B cell (primary cell): ENCODE measurements at regions not wholly inside any gene's neighbourhood (a gene's known extent, or its start where the extent isn't known, plus 50 kb on each side); places are given as distances from the start of the nearest gene placed in this dataset.

Source experiments
- ATAC-seq: fragments of 200-7000 bp; cut with Tn5 transposase; one replicate; pipeline ENCODE4 v1.10.0; 2021; ENCODE audit warnings: low read depth, mild to moderate bottlenecking, moderate number of reproducible peaks, moderate library complexity
- CTCF ChIA-PET: fragments of 350-600 bp; sonication (Branson Sonifier 250); formaldehyde crosslinking; loops from one replicate; lab custom pipeline; 2021; ENCODE audit warnings: antibody characterized with exemption, inconsistent platforms; lab: Charles Lee
- POLR2A ChIA-PET: fragments of 350-600 bp; sonication (Branson Sonifier 250); formaldehyde crosslinking; loops from one replicate; lab custom pipeline; 2021; ENCODE audit warnings: antibody characterized with exemption; lab: Charles Lee
- DNase-seq: peaks from one replicate; pipeline ENCODE4 v3.0.0; 2013
- H2AFZ ChIP-seq: 2 replicates; pipeline ENCODE4 v1.6.1; 2012; ENCODE audit warnings: mild to moderate bottlenecking, low read depth, low read length; ENCODE audit not compliant: insufficient read depth, poor library complexity, severe bottlenecking
- H3K27ac ChIP-seq, 2 donors: 1 replicate in 1 of 2; 2 replicates in 1 of 2; pipeline ENCODE4 v1.5.1; 2012 to 2013; ENCODE audit warnings: low read length in 2 of 2, mild to moderate bottlenecking in 2 of 2, moderate library complexity in 1 of 2
- H3K27me3 ChIP-seq, 4 experiments: fragments of 200-600 bp in 1 of 4; sonication (generic) in 1 of 4; replicated peaks in 1 of 4; 1 replicate in 2 of 4; 2 replicates in 2 of 4; pipeline versions ENCODE4 v1.6.1 to v1.7.0; 2013 to 2016; ENCODE audit warnings: low read length in 3 of 4, mild to moderate bottlenecking in 2 of 4, mixed read lengths in 1 of 4, moderate library complexity in 1 of 4; ENCODE audit not compliant: insufficient read depth in 4 of 4, control insufficient read depth in 3 of 4; ENCODE audit errors: control extremely low read depth in 1 of 4
- H3K36me3 ChIP-seq, 2 experiments: replicated peaks in 1 of 2; 1 replicate in 1 of 2; 2 replicates in 1 of 2; pipeline versions ENCODE4 v1.6.1 to v1.7.1; 2013; ENCODE audit warnings: low read length in 1 of 2; ENCODE audit not compliant: insufficient read depth in 2 of 2, control insufficient read depth in 1 of 2; ENCODE audit errors: control extremely low read depth in 1 of 2, extremely low read depth in 1 of 2
- H3K4me1 ChIP-seq, 2 donors: fragments of 200-600 bp in 1 of 2; sonication (generic) in 1 of 2; 1 replicate in 1 of 2; 2 replicates in 1 of 2; pipeline versions ENCODE4 v1.5.1 to v1.6.1; 2013 to 2017; ENCODE audit warnings: low read length in 2 of 2; ENCODE audit not compliant: control insufficient read depth in 2 of 2, insufficient read depth in 2 of 2
- H3K4me2 ChIP-seq: replicated peaks from 2 replicates; pipeline ENCODE3; 2012; ENCODE audit warnings: mild to moderate bottlenecking, low read depth, low read length; ENCODE audit not compliant: poor library complexity, severe bottlenecking
- H3K4me3 ChIP-seq, 5 experiments: fragments of 200-600 bp in 1 of 5; sonication (generic) in 1 of 5; 1 replicate in 3 of 5; 2 replicates in 2 of 5; pipeline versions ENCODE4 v1.5.1 to v1.7.0; 2011 to 2016; ENCODE audit warnings: low read length in 4 of 5, mild to moderate bottlenecking in 4 of 5, low read depth in 2 of 5, control low read depth in 1 of 5, moderate library complexity in 1 of 5; ENCODE audit not compliant: insufficient read depth in 1 of 5; ENCODE audit errors: control extremely low read depth in 1 of 5, extremely low read depth in 1 of 5
- H3K79me2 ChIP-seq: fragments of 200-600 bp; sonication (generic); one replicate; pipeline ENCODE4 v1.6.0; 2016; ENCODE audit warnings: low read length; ENCODE audit not compliant: control insufficient read depth, insufficient read depth
- H3K9ac ChIP-seq: fragments of 200-600 bp; sonication (generic); 2 replicates; pipeline ENCODE4 v1.6.1; 2017; ENCODE audit warnings: mild to moderate bottlenecking, low read length, moderate library complexity
- H3K9me3 ChIP-seq, 3 donors: one replicate each; pipeline versions ENCODE4 v1.6.1 to v1.7.1; 2013; ENCODE audit warnings: low read length in 2 of 3; ENCODE audit not compliant: control insufficient read depth in 2 of 3, insufficient read depth in 1 of 3; ENCODE audit errors: control extremely low read depth in 1 of 3
- H4K20me1 ChIP-seq: 2 replicates; pipeline ENCODE4 v1.6.0; 2012; ENCODE audit warnings: mild to moderate bottlenecking, low read length; ENCODE audit not compliant: insufficient read depth, control insufficient read depth, poor library complexity, severe bottlenecking
- H3K27ac Mint-ChIP-seq: one replicate; pipeline ENCODE4 v1.8.0; 2021; ENCODE audit warnings: mixed read lengths
- H3K27me3 Mint-ChIP-seq: one replicate; pipeline ENCODE4 v1.8.0; 2021; ENCODE audit warnings: mixed read lengths
- H3K4me1 Mint-ChIP-seq: one replicate; pipeline ENCODE4 v1.8.0; 2021; ENCODE audit warnings: mixed read lengths
- H3K4me3 Mint-ChIP-seq: one replicate; pipeline ENCODE4 v1.8.0; 2021; ENCODE audit warnings: mixed read lengths
- H3K9me3 Mint-ChIP-seq: one replicate; pipeline ENCODE4 v1.8.0; 2022; ENCODE audit warnings: mixed read lengths; ENCODE audit not compliant: insufficient read depth
- EZH2 ChIP-seq: IDR thresholded peaks from 2 replicates; pipeline ENCODE4 v1.6.1; 2012; ENCODE audit warnings: borderline replicate concordance, low read depth, mild to moderate bottlenecking, moderate library complexity, low read length; ENCODE audit not compliant: insufficient read depth, poor library complexity, severe bottlenecking
- whole genome bisulfite sequencing: methylation state at CpG from one replicate; pipeline ENCODE4 v1.1.5; 2013; ENCODE audit warnings: missing lambda C conversion rate; ENCODE audit not compliant: insufficient coverage; 5-methylcytosine and 5-hydroxymethylcytosine counted together
- intact Hi-C: fragments of 100-400 bp; cut with micrococcal nuclease; formaldehyde crosslinking; loops from one replicate; pipeline ENCODE4 v1.10.0; 2022
- TF ChIP-seq, protein P1 (sequence below): fragments of 200-600 bp; IDR thresholded peaks from one replicate; pipeline ENCODE4 v1.8.0; 2022; ENCODE audit warnings: antibody characterized with exemption, mild to moderate bottlenecking

DNA sequence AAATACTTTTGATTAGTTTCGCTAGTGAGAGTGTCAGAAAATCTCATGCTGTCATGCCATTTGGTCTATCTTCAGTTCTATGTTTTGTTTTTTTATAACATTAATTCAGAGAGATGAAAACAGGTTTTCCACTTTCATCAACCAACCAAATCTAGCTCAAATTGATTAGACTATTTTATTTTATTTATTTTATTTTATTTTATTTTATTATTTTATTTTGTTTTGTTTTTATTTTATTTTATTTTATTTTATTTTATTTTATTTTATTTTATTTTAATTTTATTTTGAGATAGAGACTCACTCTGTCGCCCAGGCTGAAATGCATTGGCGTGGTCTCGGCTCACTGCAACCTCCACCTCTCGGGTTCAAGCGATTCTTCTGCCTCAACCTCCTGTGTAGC is 1391.0 kb upstream of the ADGRB3 start:
- no peak overlapping the region for H3K4me3 ChIP-seq
- no peaks in the 10 kb centered on the region for H3K4me1 Mint-ChIP-seq
- no peaks in the 10 kb centered on the region for H3K79me2 ChIP-seq
- ChIA-PET CTCF (no interaction called here), POLR2A (no interaction called here)
- H3K4me1 ChIP-seq, result no peaks in the 10 kb centered on the region
- no peak overlapping the region for H3K4me2 ChIP-seq
- no peaks in the 10 kb centered on the region for H3K27me3 ChIP-seq
- ATAC-seq (no peak), DNase-seq (no peak)
- H2AFZ ChIP-seq, result no peak overlapping the region
- H3K9ac ChIP-seq, result no peak overlapping the region
- TF ChIP-seq, protein P1, sequence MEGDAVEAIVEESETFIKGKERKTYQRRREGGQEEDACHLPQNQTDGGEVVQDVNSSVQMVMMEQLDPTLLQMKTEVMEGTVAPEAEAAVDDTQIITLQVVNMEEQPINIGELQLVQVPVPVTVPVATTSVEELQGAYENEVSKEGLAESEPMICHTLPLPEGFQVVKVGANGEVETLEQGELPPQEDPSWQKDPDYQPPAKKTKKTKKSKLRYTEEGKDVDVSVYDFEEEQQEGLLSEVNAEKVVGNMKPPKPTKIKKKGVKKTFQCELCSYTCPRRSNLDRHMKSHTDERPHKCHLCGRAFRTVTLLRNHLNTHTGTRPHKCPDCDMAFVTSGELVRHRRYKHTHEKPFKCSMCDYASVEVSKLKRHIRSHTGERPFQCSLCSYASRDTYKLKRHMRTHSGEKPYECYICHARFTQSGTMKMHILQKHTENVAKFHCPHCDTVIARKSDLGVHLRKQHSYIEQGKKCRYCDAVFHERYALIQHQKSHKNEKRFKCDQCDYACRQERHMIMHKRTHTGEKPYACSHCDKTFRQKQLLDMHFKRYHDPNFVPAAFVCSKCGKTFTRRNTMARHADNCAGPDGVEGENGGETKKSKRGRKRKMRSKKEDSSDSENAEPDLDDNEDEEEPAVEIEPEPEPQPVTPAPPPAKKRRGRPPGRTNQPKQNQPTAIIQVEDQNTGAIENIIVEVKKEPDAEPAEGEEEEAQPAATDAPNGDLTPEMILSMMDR, result no peak
- TF ChIP-seq EZH2, result no peak
- H3K9me3 Mint-ChIP-seq, result peaks cover 6% of the 10 kb centered on the region
- H3K27ac ChIP-seq, result no peak overlapping the region
- no peak overlapping the region for H3K4me3 Mint-ChIP-seq
- no peaks in the 10 kb centered on the region for H4K20me1 ChIP-seq
- no peaks in the 10 kb centered on the region for H3K36me3 ChIP-seq
- 93% methylated on average over 5 of the region's 6 CpGs for WGBS
- no peak overlapping the region for H3K27ac Mint-ChIP-seq
- no peaks in the 10 kb centered on the region for H3K27me3 Mint-ChIP-seq
- H3K9me3 ChIP-seq, result peaks cover 0 to 9% (median 2%) of the 10 kb centered on the region in 3 donors
- intact Hi-C loops, result no loop called here

DNA sequence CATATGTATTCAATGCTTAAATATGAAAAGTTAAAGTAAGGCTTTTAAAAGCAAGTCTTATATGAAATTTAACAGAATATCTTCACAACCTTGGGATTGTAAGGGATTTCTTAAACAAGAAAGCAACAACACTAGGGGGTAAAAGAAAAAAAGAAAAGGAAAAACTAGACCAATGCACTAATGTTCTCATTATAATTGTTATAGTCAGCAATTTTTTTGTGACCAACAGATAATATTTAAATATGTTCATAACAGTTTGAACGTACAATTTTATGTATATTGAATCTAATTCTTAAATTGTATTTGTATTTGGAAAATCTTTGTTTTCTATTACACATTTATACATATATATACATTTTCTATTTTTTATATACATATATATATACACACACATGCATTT is 1397.8 kb upstream of the ADGRB3 start:
- H3K27me3 Mint-ChIP-seq, result no peaks in the 10 kb centered on the region
- peaks cover 0 to 7% (median 2%) of the 10 kb centered on the region in 3 donors for H3K9me3 ChIP-seq
- no peaks in the 10 kb centered on the region for H3K4me1 Mint-ChIP-seq
- intact Hi-C loops, result no loop called here
- no peak for ATAC-seq
- no peak for DNase-seq
- H3K4me2 ChIP-seq, result no peak overlapping the region
- H3K27me3 ChIP-seq, result no peaks in the 10 kb centered on the region
- H3K4me3 Mint-ChIP-seq, result no peak overlapping the region
- H3K4me1 ChIP-seq, result no peaks in the 10 kb centered on the region
- POLR2A ChIA-PET, result no interaction called here
- H3K36me3 ChIP-seq, result no peaks in the 10 kb centered on the region
- H3K27ac ChIP-seq, result no peak overlapping the region
- no peaks in the 10 kb centered on the region for H3K79me2 ChIP-seq
- H3K27ac Mint-ChIP-seq, result no peak overlapping the region
- CTCF ChIA-PET, result no interaction called here
- H3K9me3 Mint-ChIP-seq, result no peaks in the 10 kb centered on the region
- WGBS, result no CpG with 5 or more reads among the region's 1 CpG
- no peak for TF ChIP-seq EZH2
- TF ChIP-seq, protein P1, result no peak
- H2AFZ ChIP-seq, result no peak overlapping the region
- no peak overlapping the region for H3K9ac ChIP-seq
- H3K4me3 ChIP-seq, result no peak overlapping the region
- no peaks in the 10 kb centered on the region for H4K20me1 ChIP-seq
